Astrocyte of the cerebellum (primary cell): ENCODE measurements at regions not wholly inside any gene's neighbourhood (a gene's known extent, or its start where the extent isn't known, plus 50 kb on each side); places are given as distances from the start of the nearest gene placed in this dataset.

Experiments
- DNase-seq: peaks from one replicate; pipeline ENCODE4 v3.0.0-alpha.2; 2011; ENCODE audit warnings: low read depth
- H3K4me3 ChIP-seq: 2 replicates; pipeline ENCODE4 v1.5.1; 2011; ENCODE audit warnings: mild to moderate bottlenecking, low read depth, low read length, moderate library complexity
- CTCF ChIP-seq: IDR thresholded peaks from 2 replicates; pipeline ENCODE4 v1.5.1; 2012; ENCODE audit warnings: low read length, low read depth, moderate library complexity, mild to moderate bottlenecking; ENCODE audit errors: missing control alignments
- in situ Hi-C: cut with HindIII; loops from 2 replicates; pipeline ENCODE4 v1.10.0; 2017; ENCODE audit warnings: low sequenced_read_pairs

DNA sequence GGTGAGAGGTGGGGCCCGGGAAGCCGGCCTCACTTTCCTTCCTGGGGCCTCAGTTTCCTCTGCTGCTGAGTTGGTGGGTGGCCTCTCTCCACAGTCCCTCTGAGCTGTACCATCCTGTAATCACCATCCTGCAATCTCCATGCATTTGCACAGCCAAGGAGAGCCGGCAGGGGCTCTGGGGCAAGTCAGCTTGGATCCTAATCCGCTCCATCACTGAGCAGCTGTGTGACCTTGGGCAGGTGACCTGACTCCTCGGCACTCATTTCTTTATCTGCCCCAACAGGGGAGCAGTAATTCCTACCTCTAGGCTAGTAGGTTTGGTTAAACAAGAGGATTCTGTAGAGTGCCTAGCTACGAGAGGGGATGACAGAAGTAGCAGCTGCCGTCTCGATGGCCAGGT, 88.2 kb upstream of the ZNF618 start:
- TF ChIP-seq CTCF: no peak
- no peak overlapping the region for H3K4me3 ChIP-seq
- in situ Hi-C loops: no loop called here
- DNase-seq: no peak

- H3K4me3 ChIP-seq: no peak overlapping the region
- no peak for DNase-seq
- in situ Hi-C loops: no loop called here
- no peak for TF ChIP-seq CTCF
Measured at GRCh38 chr9:113788616-113789330, 87.3 kb upstream of the ZNF618 start.

GRCh38 chr9:113790093-113790492, 86.0 kb upstream of the ZNF618 start:
- no peak overlapping the region for H3K4me3 ChIP-seq
- TF ChIP-seq CTCF: no peak
- no peak for DNase-seq
- in situ Hi-C loops: no loop called here

DNA sequence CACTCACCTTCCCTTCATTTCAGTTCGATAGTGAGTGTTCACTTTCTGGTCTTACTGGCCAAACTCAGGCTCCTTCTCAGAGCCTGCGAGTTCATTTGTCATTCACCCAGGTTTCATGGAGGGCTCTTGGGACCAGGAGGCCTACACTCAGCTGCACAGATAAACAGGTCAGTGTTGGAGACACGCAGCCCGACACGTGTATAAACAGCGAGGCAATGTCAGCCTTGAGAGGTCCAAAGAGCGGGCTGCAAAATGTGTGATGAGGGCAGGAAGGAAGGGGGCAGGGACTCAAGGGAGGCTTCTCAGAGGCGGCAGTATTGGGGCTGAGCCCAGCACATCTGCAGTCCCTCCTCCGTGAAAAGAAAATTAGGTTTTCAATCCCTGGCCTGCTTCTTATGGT, 82.6 kb upstream of the ZNF618 start:
- no peak overlapping the region for H3K4me3 ChIP-seq
- in situ Hi-C loops: no loop called here

DNA sequence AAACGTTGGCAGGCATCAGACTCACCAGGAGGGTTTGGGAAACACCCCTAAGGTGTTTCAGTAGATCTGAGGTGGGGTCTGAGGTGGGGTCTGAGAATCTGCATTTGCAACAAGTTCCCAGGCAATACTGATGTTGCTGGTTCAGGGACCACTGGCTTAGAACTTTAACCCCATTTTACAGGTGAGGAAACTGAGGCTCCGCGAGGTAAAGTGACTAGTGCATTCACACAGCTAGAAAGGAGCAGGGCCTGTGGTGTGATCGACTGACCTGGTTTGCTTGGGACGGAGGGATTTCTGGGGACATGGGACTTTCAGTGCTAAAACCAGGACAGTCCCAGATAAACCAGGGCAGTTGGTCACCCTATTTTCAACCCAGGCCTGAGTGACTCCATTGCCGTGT, 81.4 kb upstream of the ZNF618 start:
- no peak overlapping the region for H3K4me3 ChIP-seq
- no peak for DNase-seq
- in situ Hi-C loops: no loop called here
- no peak for TF ChIP-seq CTCF

More for the DNA sequence above, 82.6 kb upstream of the ZNF618 start:
- TF ChIP-seq CTCF: no peak
- DNase-seq: no peak

DNA sequence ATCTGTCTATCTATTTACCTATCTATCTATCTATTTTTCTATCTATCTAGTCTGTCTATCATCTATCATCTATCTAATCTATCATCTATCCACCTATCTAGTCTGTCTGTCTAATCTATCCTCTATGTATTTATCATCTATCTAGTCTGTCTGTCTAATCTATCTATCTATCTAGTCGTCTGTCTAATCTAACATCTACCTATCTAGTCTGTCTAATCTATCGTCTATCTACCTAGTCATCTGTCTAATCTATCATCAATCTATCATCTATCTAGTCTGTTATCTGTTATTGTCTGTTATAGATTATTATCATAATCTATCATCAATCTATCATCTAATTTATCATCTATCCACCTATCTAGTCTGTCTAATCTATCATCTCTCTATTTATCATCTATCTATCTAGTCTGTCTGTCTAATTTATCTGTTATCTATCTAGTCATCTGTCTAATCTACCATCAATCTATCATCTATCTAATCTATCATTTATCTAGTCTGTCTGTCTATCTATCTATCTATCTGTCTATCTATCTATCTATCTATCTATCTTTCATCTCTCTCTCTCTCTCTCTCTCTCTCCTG, 80.2 kb upstream of the ZNF618 start:
- no peak for TF ChIP-seq CTCF
- no peak overlapping the region for H3K4me3 ChIP-seq
- DNase-seq: no peak
- in situ Hi-C loops: no loop called here
